ENCODE measurements at regions not wholly inside any gene's neighbourhood (a gene's known extent, or its start where the extent isn't known, plus 50 kb on each side); places are given as distances from the start of the nearest gene placed in this dataset.
"Not testable (repeated sequence)": the region's sequence is repeated elsewhere in the genome, so short reads cannot be mapped to it uniquely, and the experiment has no call there.

DNA sequence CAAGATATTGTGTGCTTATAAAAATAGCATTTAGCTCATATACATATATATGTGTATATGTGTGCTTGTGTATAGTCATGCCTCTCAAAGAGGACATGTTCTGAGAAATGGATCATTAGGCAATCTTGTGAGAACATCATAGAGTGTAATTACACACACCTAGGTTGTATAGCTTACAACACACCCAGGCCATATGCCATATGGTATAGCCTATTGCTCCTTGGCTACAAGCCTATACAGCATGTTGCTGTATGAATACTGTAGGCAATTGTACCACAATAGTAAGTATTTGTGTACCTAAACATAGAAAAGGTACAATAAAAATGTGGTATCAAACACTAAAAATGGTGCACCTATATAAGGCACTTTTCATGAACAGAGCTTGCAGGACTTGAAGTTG lies 1510.5 kb upstream of the LRRTM3 start:
- DNase-seq = no peak

- no peak for DNase-seq
Observed at GRCh38 chr10:65416094-65416493, 1509.7 kb upstream of the LRRTM3 start.

- DNase-seq = no peak
Observed at GRCh38 chr10:65419629-65420028, 1506.2 kb upstream of the LRRTM3 start.

- DNase-seq = no peak
Observed at GRCh38 chr10:65423043-65423442, 1502.8 kb upstream of the LRRTM3 start.

DNA sequence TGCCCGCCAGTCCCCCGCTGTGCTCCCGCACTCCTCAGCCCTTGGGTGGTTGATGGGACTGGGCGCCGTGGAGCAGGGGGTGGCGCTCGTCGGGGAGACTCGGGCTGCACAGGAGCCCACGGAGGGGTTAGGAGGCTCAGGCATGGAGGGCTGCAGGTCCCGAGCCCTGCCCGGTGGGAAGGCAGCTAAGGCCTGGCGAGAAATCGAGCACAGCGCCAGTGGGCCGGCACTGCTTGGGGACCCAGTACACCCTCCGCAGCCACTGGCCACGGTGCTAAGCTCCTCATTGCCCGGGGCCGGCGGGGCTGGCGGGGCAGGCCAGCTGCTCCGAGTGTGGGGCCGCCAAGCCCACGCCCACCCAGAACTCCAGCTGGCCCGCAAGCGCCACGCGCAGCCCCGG lies 1496.5 kb upstream of the LRRTM3 start:
- DNase-seq = not testable (repeated sequence)

GRCh38 chr10:65430979-65431378 lies 1494.9 kb upstream of the LRRTM3 start:
- no peak for DNase-seq

DNA sequence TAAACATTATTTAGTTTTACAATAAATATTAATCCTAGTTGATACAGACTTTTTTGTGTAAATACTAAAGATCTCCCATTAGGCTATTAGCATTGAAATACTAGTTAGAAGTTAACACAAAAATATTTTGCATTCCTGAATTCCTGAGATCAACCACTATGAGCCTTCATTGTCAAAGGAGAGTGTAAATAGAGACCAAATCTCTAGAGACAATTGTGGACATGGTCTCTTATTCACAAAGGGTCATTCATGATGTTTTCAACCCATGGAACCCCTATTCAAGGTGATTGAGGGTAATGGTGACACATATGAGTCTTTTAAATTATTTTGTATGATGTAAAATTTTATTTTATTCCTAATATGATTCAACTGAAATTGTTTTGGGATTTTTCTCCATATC lies 1454.8 kb upstream of the LRRTM3 start:
- DNase-seq = no peak

DNA sequence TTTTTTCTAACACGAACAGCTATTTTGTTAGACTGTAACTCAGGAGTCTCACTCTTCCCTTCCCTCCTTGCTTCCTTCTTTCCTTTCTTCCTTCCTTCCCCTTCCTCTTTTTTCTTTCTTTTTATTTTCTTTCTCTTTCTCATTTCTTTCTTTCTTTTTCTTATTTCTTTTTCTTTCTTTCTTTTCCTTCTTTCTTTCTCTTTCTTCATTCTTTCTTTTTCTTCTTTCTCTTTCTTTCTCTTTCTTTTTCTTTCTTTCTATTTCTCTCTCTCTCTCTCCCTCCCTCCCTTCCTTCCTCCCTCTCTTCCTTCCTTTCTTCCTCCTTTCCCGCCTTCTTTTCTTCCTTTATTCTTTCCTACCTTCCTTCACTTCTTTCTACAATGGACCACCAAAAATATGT lies 1443.0 kb upstream of the LRRTM3 start:
- DNase-seq = no peak

GRCh38 chr10:65491799-65492198 lies 1434.0 kb upstream of the LRRTM3 start:
- DNase-seq = no peak

GRCh38 chr10:65496541-65496940 lies 1429.3 kb upstream of the LRRTM3 start:
- no peak for DNase-seq

- no peak for DNase-seq
Observed at GRCh38 chr10:65497837-65498236, 1428.0 kb upstream of the LRRTM3 start.

DNA sequence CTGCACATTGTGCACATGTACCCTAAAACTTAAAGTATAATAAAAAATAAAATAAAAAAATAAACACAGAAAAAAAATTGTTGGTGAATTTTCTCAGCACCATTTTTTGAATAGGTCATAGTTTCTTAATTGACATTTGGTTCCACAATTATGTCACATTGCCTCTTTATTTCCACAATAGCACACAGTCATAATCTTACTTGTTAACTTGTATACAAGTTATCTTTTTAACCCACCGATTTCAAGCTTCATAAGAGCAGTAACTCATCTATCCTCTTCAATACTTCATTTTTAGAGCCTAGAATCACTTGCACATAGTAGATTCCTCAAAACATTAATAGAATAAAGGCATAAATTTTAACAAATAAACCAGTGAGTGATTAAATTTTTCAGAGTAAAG lies 1425.1 kb upstream of the LRRTM3 start:
- DNase-seq = no peak

GRCh38 chr10:65501259-65501658 lies 1424.6 kb upstream of the LRRTM3 start:
- DNase-seq = peak; percentile 24

DNA sequence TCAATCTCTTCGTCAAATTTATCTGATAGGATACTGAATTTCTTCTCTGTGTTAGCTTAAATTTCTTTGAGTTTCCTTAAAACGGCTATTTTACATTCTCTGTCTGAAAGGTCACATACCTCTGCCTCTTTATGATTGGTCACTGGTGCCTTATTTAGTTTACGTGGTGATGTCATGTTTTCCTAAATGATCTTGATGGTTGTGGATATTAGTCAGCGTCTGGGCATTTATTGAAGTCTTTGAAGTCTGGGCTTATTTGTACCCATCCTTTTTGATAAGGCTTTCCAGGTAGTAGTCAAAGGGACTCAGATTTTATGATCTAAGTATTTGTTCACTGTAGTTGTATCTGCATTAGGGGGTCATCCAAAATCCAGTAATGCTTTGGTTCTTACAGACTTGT lies 1407.5 kb upstream of the LRRTM3 start:
- no peak for DNase-seq

DNA sequence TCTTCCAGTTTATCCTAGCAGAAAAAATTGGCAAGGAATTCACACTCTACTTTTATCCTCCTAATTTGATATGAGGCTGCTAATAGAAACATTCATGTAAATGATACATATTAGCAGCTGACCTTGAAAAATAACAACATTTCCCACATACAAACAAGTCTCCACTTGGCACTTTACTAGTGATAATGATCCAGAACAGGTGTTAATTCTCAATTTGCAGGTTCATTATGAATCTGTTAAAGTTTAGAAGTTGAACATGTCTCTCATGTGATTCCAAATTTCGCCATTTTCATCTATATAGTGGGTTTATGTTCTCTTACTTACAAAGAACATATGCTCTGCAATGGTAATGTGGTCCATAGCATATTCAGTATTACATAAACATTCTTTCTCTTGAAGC lies 1396.8 kb upstream of the LRRTM3 start:
- no peak for DNase-seq

DNA sequence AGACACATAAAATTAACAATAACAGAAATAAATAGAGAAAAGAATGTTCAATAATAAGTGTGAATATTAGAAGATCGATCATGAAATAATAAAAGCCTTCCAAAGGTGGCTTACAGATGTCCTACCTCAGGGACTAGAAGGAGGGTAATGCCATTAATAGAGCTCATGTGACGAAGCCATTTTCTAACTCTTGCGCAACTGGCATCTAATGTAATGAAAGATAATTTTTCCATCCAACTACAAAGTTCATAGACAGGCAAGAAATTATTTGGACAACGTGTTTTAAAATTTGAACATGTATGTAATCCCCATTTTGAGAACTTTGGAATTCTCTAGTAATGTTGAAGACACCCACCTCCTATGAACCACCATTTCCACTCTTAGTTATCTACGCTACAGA lies 1394.3 kb upstream of the LRRTM3 start:
- no peak for DNase-seq

GRCh38 chr10:65534771-65535170 lies 1391.1 kb upstream of the LRRTM3 start:
- DNase-seq = no peak

- DNase-seq = no peak
Observed at GRCh38 chr10:65544756-65545155, 1381.1 kb upstream of the LRRTM3 start.

DNA sequence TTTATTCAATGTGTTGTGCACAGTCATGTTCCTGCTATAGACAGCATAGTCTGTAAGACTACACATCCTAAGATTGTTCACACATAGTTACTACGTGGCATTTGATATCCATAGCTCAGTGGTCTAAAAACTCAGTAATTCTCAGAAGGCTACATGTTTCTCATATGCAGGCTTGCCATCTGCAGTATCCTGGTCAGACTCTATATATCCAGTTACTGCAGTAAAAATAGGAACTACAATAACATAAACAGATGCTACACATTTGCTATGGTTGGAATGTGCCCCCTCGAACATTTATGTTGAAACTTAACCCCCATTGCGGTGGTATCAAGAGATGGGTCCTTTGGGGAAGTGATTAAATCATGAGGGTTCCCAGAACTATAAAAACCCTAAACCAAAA lies 1377.8 kb upstream of the LRRTM3 start:
- DNase-seq = no peak

GRCh38 chr10:65550761-65551160 lies 1375.1 kb upstream of the LRRTM3 start:
- no peak for DNase-seq

DNA sequence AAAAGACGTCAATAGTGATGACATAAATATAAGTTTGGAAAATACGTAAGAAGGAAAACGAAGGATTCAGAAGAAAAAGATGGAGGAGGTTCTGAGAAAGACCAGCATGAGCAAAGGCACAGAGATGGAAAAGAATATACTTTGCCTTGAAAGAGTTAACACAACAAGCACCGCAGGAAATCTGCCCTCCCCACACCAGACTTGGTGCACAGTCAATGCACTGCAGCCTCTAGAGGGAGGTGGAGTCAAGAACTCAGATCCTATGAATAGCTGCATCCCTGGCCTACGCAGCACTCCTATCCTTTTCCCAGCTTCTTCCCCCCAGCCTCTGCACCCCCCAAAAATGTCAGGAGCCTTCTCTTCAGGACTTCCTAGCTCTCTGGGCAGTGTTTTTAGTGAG lies 1370.6 kb upstream of the LRRTM3 start:
- no peak for DNase-seq

GRCh38 chr10:65556006-65556405 lies 1369.8 kb upstream of the LRRTM3 start:
- DNase-seq = no peak

DNA sequence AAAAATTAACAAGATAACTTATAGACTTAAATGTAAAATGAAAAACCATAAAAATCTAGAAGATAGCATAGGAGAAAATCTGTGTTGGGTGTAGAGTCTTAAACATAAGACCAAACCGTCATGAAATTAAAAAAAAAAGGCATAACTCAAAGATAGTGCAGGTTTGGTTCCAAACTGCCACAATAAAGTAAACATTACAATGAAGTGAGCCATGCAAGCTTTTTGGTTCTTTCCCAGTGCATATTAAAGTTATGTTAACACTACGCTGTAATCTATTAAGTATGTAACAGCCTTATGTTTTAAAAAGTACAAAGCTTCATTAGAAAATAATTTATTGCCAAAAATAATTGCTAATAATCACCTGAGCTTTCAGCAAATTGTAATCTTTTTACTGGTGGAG lies 1366.5 kb upstream of the LRRTM3 start:
- DNase-seq = no peak

DNA sequence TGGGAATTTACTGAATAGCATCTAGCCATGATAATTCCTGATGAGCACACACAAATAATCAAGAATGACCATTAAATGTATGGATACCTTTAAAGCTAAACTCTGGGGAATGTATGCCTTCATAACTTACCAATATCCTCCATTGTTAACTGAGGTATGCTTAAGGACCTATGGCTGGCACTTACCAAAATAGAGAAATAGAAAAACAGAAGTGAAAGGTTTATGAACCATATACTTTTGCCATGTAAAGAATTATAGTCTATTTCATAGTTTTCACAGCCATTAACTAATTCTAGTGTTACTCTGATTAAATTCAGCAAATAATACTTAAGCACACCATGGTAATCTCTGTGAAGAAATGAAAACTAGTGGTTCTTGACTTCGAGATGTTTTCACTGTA lies 1360.6 kb upstream of the LRRTM3 start:
- DNase-seq = no peak

GRCh38 chr10:65566906-65567305 lies 1358.9 kb upstream of the LRRTM3 start:
- DNase-seq = no peak

All from central memory CD4-positive, alpha-beta T cell (primary cell).